Glutamatergic neuron (in vitro differentiated cells): ENCODE measurements at regions not wholly inside any gene's neighbourhood (a gene's known extent, or its start where the extent isn't known, plus 50 kb on each side); places are given as distances from the start of the nearest gene placed in this dataset.

ENCODE experiments used
- DNase-seq: peaks from one replicate; pipeline ENCODE4 v3.0.0; 2022
- H3K27ac Mint-ChIP-seq: one replicate; pipeline ENCODE4 v1.8.0; 2020; ENCODE audit warnings: mild to moderate bottlenecking, mixed read lengths, inconsistent platforms; ENCODE audit not compliant: unreplicated experiment
- H3K27me3 Mint-ChIP-seq: one replicate; pipeline ENCODE4 v1.8.0; 2020; ENCODE audit warnings: mild to moderate bottlenecking, moderate library complexity, mixed read lengths, inconsistent platforms; ENCODE audit not compliant: unreplicated experiment
- H3K36me3 Mint-ChIP-seq: one replicate; pipeline ENCODE4 v1.8.0; 2020; ENCODE audit warnings: mild to moderate bottlenecking, mixed read lengths, inconsistent platforms; ENCODE audit not compliant: unreplicated experiment
- H3K4me1 Mint-ChIP-seq: one replicate; pipeline ENCODE4 v1.8.0; 2020; ENCODE audit warnings: mild to moderate bottlenecking, low read depth, mixed read lengths, inconsistent platforms; ENCODE audit not compliant: unreplicated experiment
- H3K4me3 Mint-ChIP-seq: one replicate; pipeline ENCODE4 v1.8.0; 2020; ENCODE audit warnings: mild to moderate bottlenecking, mixed read lengths, inconsistent platforms; ENCODE audit not compliant: unreplicated experiment
- H3K9me3 Mint-ChIP-seq: one replicate; pipeline ENCODE4 v1.8.0; 2020; ENCODE audit warnings: mild to moderate bottlenecking, moderate library complexity, mixed read lengths, inconsistent platforms; ENCODE audit not compliant: unreplicated experiment
- CTCF ChIP-seq: fragments of 200-600 bp; sonication (generic); IDR thresholded peaks from one replicate; pipeline ENCODE4 v1.5.0; 2021; ENCODE audit not compliant: partially characterized antibody, unreplicated experiment

DNA sequence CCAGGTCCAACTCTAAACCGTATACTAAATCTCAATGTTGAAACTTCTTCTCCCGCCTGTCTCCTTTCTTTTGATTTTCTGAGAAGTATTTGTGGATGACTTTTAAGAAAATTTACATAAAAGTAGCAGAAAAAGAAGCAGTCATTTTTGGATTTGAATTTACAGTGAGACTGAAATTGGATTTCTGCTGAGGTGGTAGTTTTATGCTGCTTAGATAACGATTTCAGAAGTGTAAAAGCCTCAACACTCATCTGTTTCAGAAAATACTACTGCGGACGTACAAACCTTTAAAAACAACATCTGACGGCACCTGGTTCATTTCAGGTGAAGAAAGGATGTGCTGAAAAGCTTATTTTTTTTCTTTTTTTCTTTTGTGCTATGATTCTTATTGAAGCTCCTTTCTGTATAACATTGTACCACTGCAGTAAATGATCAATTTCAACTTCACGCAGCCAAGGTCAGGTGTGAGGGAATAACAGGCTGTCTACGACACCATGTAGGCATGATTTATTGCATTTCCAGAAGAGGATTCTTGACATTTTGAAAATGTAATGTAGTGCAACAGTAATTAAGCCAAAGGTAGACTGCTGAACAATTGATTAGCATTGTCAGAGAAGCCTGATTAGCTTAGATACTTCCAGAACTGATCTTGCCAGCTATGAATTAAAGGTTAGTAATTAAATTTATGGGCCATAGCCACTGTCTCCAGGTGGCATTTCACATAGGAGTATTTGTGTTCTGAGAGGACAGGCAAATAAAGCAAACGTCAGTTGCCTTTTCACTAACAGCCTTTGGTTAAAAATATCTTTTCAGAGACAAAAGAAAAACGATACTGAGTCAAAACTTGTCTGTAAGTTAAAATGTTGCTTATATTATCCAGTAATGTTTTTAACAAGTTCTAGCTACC lies 134.6 kb upstream of the KBTBD8 start:
- H3K9me3 Mint-ChIP-seq = peaks cover 1% of the 10 kb centered on the region
- no peak overlapping the region for H3K4me3 Mint-ChIP-seq
- no peak for TF ChIP-seq CTCF
- no peaks in the 10 kb centered on the region for H3K4me1 Mint-ChIP-seq
- no peak overlapping the region for H3K27ac Mint-ChIP-seq
- DNase-seq = no peak
- H3K36me3 Mint-ChIP-seq = no peaks in the 10 kb centered on the region
- H3K27me3 Mint-ChIP-seq = no peaks in the 10 kb centered on the region

GRCh38 chr3:66884659-66885058 lies 113.4 kb upstream of the KBTBD8 start:
- TF ChIP-seq CTCF = no peak
- Mint-ChIP-seq H3K36me3 (no peaks in the 10 kb centered on the region), H3K27ac (no peak overlapping the region), H3K27me3 (no peaks in the 10 kb centered on the region), H3K4me1 (no peaks in the 10 kb centered on the region), H3K9me3 (peaks cover 1% of the 10 kb centered on the region), H3K4me3 (no peak overlapping the region)
- no peak for DNase-seq

- no peak overlapping the region for H3K27ac Mint-ChIP-seq
- DNase-seq = no peak
- no peaks in the 10 kb centered on the region for H3K36me3 Mint-ChIP-seq
- no peak for TF ChIP-seq CTCF
- no peaks in the 10 kb centered on the region for H3K27me3 Mint-ChIP-seq
- H3K4me3 Mint-ChIP-seq = no peak overlapping the region
- peaks cover 1% of the 10 kb centered on the region for H3K9me3 Mint-ChIP-seq
- peaks cover 3% of the 10 kb centered on the region for H3K4me1 Mint-ChIP-seq
Measured at GRCh38 chr3:66885326-66886000, 112.6 kb upstream of the KBTBD8 start.

DNA sequence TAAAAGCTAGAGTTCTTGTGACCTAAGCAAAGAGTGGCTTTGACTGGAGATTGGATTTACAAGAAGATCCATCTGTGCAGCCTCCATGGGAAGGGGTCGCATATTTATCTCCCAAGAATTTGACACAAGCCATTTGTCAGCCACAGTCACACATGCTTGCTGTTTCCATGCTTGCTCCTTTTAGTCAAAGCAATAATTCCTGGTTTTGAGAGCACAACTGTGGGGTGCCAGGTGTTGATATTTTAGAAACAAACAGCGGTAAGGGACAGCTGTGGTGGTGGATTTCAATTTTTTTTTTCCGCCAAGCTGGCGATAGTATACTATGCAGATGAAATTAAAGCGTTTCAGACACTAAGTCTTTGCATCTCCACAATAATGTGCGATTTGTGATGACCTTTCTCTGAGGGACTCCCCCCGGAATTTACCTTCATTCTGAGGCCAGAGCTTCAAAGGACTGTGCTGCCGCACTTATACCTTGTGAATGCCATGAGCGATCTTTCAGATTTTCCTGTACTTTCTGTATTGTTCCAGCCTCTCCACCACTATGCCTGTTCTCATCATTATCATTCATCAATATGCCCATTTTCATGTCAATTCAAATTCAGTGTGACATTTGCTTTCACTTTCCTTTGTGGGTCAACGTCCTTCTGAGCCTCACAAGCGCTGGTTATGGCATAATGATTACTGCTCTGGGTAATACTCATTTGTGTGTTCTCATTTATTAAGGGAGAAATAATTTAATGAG lies 108.2 kb upstream of the KBTBD8 start:
- no peak for TF ChIP-seq CTCF
- no peak for DNase-seq
- no peak overlapping the region for H3K4me3 Mint-ChIP-seq
- H3K27me3 Mint-ChIP-seq = no peaks in the 10 kb centered on the region
- H3K27ac Mint-ChIP-seq = no peak overlapping the region
- peaks cover 1% of the 10 kb centered on the region for H3K9me3 Mint-ChIP-seq
- peaks cover 3% of the 10 kb centered on the region for H3K4me1 Mint-ChIP-seq
- H3K36me3 Mint-ChIP-seq = no peaks in the 10 kb centered on the region
